ENCODE measurements at regions not wholly inside any gene's neighbourhood (a gene's known extent, or its start where the extent isn't known, plus 50 kb on each side); places are given as distances from the start of the nearest gene placed in this dataset.
"Not testable (repeated sequence)": the region's sequence is repeated elsewhere in the genome, so short reads cannot be mapped to it uniquely, and the experiment has no call there.

- H3K4me3 ChIP-seq (ENCODE audit: control insufficient read depth, low read depth, low read length), result no peak overlapping the region
- no peak for DNase-seq (ENCODE audit: low read depth)
- no peak for TF ChIP-seq CTCF (conservative IDR thresholded peaks at IDR 0.05; ENCODE audit: control insufficient read depth, insufficient read depth, low read depth, low read length)
Observed at GRCh38 chr6:74199215-74199915, 503.4 kb downstream of the CD109 start.

DNA sequence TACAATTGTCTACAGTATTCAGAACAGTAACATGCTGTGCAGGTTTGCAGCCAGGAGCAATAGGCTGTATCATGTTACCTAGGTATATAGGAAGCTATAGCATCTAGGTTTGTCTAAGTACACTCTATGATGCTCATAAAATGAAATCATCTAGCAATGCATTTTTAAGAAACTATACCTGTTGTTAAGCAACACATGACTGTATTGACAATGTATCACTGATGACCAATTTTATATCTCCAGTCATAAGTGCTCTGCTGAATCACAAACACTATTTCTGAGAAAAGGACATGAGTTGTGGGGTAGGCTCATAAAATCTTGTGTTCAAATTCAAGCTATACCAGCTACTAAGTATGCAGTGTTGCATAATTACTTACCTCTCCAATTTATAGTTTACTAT, 501.3 kb downstream of the CD109 start:
- no peak for DNase-seq (ENCODE audit: low read depth)
- no peak for TF ChIP-seq CTCF (conservative IDR thresholded peaks at IDR 0.05; ENCODE audit: control insufficient read depth, insufficient read depth, low read depth, low read length)
- H3K4me3 ChIP-seq (ENCODE audit: control insufficient read depth, low read depth, low read length), result no peak overlapping the region

DNA sequence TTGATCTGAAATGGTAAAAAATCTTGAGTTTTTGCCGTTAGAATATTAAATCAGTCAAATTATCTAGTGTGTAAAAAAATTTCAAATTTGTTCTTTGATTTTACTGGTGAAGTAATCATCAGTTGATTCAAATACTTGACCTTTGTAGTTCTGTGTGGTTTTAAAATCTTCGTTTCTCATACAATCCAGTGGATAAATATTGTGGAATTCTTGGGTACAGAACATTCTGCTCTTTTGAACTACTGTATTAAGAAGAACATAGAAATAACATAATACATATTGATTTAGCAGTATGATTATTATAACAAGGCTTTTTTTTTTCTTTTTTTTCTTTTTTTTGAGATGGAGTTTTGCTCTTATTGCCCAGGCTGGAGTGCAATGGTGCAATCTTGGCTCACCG, 491.8 kb downstream of the CD109 start:
- DNase-seq (ENCODE audit: low read depth), result no peak
- no peak for TF ChIP-seq CTCF (conservative IDR thresholded peaks at IDR 0.05; ENCODE audit: control insufficient read depth, insufficient read depth, low read depth, low read length)
- H3K4me3 ChIP-seq (ENCODE audit: control insufficient read depth, low read depth, low read length), result no peak overlapping the region

DNA sequence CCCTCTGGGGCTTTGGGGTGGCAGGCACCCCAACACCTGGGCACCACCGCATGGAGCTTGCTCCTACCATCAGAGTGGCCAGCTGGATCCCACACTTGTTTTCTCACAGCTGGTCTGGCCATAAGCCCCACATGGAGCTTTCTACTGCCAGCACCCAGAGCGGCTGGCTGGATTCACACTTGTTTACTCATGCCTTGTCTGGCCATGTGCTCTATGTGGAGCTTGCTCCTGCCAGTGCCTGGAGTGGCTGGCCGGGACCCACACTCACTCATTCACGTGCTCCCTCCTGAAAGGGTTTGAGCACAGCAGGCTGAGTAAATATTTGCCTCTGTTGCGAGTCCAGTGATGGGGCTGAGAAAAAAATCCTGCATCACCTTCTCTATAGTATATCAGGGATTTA, 487.0 kb downstream of the CD109 start:
- TF ChIP-seq CTCF (conservative IDR thresholded peaks at IDR 0.05; ENCODE audit: control insufficient read depth, insufficient read depth, low read depth, low read length), result no peak
- H3K4me3 ChIP-seq (ENCODE audit: control insufficient read depth, low read depth, low read length), result no peak overlapping the region
- peak; percentile 21 for DNase-seq (ENCODE audit: low read depth)

GRCh38 chr6:74181471-74181870, 485.5 kb downstream of the CD109 start:
- DNase-seq (ENCODE audit: low read depth), result no peak

GRCh38 chr6:74177506-74177905, 481.5 kb downstream of the CD109 start:
- no peak for DNase-seq (ENCODE audit: low read depth)
- no peak overlapping the region for H3K4me3 ChIP-seq (ENCODE audit: control insufficient read depth, low read depth, low read length)
- TF ChIP-seq CTCF (conservative IDR thresholded peaks at IDR 0.05; ENCODE audit: control insufficient read depth, insufficient read depth, low read depth, low read length), result no peak

More at GRCh38 chr6:74181471-74181870, 485.5 kb downstream of the CD109 start:
- no peak for TF ChIP-seq CTCF (conservative IDR thresholded peaks at IDR 0.05; ENCODE audit: control insufficient read depth, insufficient read depth, low read depth, low read length)
- no peak overlapping the region for H3K4me3 ChIP-seq (ENCODE audit: control insufficient read depth, low read depth, low read length)

- peak; percentile 24 for TF ChIP-seq CTCF (conservative IDR thresholded peaks at IDR 0.05; ENCODE audit: control insufficient read depth, insufficient read depth, low read depth, low read length)
- H3K4me3 ChIP-seq (ENCODE audit: control insufficient read depth, low read depth, low read length); DNase-seq (ENCODE audit: low read depth): not testable (repeated sequence)
Observed at GRCh38 chr6:74170550-74170949, 474.5 kb downstream of the CD109 start.

Measured in fibroblast of mammary gland (primary cell).